Mammary epithelial cell (primary cell): ENCODE measurements at regions not wholly inside any gene's neighbourhood (a gene's known extent, or its start where the extent isn't known, plus 50 kb on each side); places are given as distances from the start of the nearest gene placed in this dataset.

Source experiments
- CTCF ChIP-seq, 2 donors: IDR thresholded peaks in 1 of 2; conservative IDR thresholded peaks in 1 of 2; 2 replicates each; pipeline ENCODE4 v1.5.1; 2011 to 2012; ENCODE audit warnings: inconsistent platforms in 2 of 2, low read length in 2 of 2, mild to moderate bottlenecking in 2 of 2, control low read depth in 1 of 2, low read depth in 1 of 2; ENCODE audit not compliant: insufficient read depth in 1 of 2; ENCODE audit errors: extremely low read depth in 1 of 2
- EZH2 ChIP-seq: IDR thresholded peaks from 2 replicates; pipeline ENCODE4 v1.6.1; 2012; ENCODE audit warnings: low read length, inconsistent platforms, borderline replicate concordance

- TF ChIP-seq CTCF (conservative IDR thresholded peaks at IDR 0.05 in 1 of 2, IDR thresholded peaks at IDR 0.05 in 1 of 2; ENCODE audit: extremely low read depth in 1 of 2, insufficient read depth in 1 of 2, low read depth in 1 of 2, low read length in 2 of 2), result no peak
- TF ChIP-seq EZH2, result no peak
Observed at GRCh38 chr3:187954516-187954872, 199.5 kb upstream of the LPP start.
